ENCODE measurements at regions not wholly inside any gene's neighbourhood (a gene's known extent, or its start where the extent isn't known, plus 50 kb on each side); places are given as distances from the start of the nearest gene placed in this dataset.

- TF ChIP-seq POLR2A (IDR thresholded peaks at IDR 0.05) = no peak
- TF ChIP-seq CTCF (IDR thresholded peaks at IDR 0.05) = no peak
- TF ChIP-seq POLR2AphosphoS5 (IDR thresholded peaks at IDR 0.05) = no peak
- TF ChIP-seq EP300 (IDR thresholded peaks at IDR 0.05; ENCODE audit: low read depth) = no peak
Observed at GRCh38 chr10:2053805-2054204, 316.5 kb upstream of the ADARB2 start.
